IPS-15b (cell line): ENCODE measurements at regions not wholly inside any gene's neighbourhood (a gene's known extent, or its start where the extent isn't known, plus 50 kb on each side); places are given as distances from the start of the nearest gene placed in this dataset.

ENCODE experiments used
- H3K27me3 ChIP-seq: one replicate; pipeline ENCODE4 v1.6.1; 2013; ENCODE audit warnings: low read length; ENCODE audit not compliant: control insufficient read depth, insufficient read depth
- H3K36me3 ChIP-seq: one replicate; pipeline ENCODE4 v1.6.1; 2013; ENCODE audit warnings: low read length; ENCODE audit not compliant: control insufficient read depth, insufficient read depth
- H3K4me1 ChIP-seq: one replicate; pipeline ENCODE4 v1.6.1; 2013; ENCODE audit warnings: mild to moderate bottlenecking, low read length; ENCODE audit not compliant: control insufficient read depth, insufficient read depth
- H3K4me3 ChIP-seq: one replicate; pipeline ENCODE4 v1.5.1; 2013; ENCODE audit warnings: low read depth, low read length
- H3K9ac ChIP-seq: one replicate; pipeline ENCODE4 v1.6.1; 2013; ENCODE audit warnings: low read depth, mild to moderate bottlenecking, low read length
- H3K9me3 ChIP-seq: one replicate; pipeline ENCODE4 v1.6.1; 2013; ENCODE audit warnings: mild to moderate bottlenecking, low read length; ENCODE audit not compliant: control insufficient read depth, insufficient read depth

DNA sequence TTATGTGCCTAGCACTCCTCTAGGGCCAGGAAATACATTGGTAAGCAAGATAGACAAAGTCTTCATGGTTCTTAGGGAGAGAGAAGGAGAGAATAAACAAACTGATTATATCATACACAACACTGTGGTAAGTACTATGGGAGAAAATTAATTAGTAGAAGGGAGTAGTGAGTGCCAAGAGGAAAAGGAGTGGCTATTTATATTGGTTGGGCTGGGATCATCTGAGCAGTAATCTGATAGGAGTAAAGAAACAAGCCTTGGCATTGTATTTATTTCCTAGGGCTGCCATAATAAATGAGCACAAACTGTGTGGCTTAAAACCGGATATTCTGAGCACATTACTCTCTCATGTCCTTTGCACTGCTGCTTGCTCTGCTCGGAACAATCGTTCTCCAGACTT lies 158.1 kb upstream of the PHF14 start:
- no peak overlapping the region for H3K4me3 ChIP-seq
- no peaks in the 10 kb centered on the region for H3K36me3 ChIP-seq
- no peaks in the 10 kb centered on the region for H3K27me3 ChIP-seq
- no peaks in the 10 kb centered on the region for H3K9me3 ChIP-seq
- no peaks in the 10 kb centered on the region for H3K4me1 ChIP-seq
- no peak overlapping the region for H3K9ac ChIP-seq

DNA sequence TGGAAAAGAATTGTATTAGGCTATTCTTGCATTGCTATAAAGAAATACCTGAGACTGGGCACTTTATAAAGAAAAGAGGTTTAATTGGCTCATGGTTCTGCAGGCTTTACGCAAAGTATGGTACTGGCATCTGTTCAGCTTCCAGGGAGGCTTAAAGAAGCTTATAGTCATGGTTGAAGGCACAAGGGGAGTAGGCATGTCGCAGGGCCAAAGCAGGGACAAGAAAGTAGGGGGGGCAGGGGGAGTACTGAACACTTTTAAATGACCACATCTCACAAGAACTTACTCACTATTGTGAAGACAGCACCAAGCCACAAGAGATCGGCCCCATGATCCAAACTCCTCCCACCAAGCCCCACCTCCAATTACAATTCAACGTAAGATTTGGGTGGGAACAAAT lies 152.5 kb upstream of the PHF14 start:
- Histone ChIP-seq H3K4me3 (no peak overlapping the region), H3K9me3 (no peaks in the 10 kb centered on the region), H3K9ac (no peak overlapping the region), H3K4me1 (no peaks in the 10 kb centered on the region), H3K27me3 (no peaks in the 10 kb centered on the region), H3K36me3 (no peaks in the 10 kb centered on the region)

DNA sequence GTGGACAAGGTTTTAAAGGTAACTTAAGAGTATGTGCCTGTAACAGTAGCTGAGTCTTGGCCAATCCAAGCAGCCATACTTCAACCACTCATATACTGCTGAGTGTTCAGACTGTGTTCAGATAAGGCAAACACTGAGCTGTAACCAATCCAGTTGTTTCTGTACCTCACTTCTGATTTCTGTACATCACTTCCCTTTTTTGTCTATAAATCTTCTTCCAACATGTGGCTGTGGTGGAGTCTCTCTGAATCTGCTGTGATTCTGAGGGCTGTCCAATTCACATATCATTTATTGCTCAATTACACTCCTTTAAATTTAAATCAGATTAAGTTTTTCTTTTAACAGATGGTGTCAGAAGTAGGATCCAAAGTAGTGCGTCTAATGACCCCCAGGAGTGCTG lies 149.5 kb upstream of the PHF14 start:
- no peaks in the 10 kb centered on the region for H3K36me3 ChIP-seq
- no peak overlapping the region for H3K9ac ChIP-seq
- no peaks in the 10 kb centered on the region for H3K4me1 ChIP-seq
- H3K27me3 ChIP-seq, result no peaks in the 10 kb centered on the region
- no peak overlapping the region for H3K4me3 ChIP-seq
- no peaks in the 10 kb centered on the region for H3K9me3 ChIP-seq

DNA sequence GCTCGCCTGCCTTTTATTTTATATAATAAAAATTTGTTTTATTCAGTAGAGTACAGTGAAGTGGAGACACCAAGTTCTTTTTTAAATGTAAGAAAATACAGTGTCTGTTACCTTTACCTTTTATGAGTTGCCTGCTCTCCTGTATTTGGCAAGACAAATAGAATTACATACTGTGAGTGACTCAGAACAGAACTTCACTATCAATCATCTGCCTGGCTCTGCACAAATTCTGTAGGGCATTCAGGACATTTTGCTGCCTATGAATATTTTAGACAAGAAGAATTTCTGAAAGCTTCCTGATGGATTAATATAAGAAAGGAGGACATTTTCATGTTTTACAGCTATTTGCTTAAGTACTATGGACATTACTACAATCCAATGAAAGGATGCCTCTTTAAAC lies 135.4 kb upstream of the PHF14 start:
- H3K36me3 ChIP-seq, result no peaks in the 10 kb centered on the region
- no peaks in the 10 kb centered on the region for H3K27me3 ChIP-seq
- H3K9ac ChIP-seq, result no peak overlapping the region
- no peaks in the 10 kb centered on the region for H3K4me1 ChIP-seq
- no peaks in the 10 kb centered on the region for H3K9me3 ChIP-seq
- H3K4me3 ChIP-seq, result no peak overlapping the region

DNA sequence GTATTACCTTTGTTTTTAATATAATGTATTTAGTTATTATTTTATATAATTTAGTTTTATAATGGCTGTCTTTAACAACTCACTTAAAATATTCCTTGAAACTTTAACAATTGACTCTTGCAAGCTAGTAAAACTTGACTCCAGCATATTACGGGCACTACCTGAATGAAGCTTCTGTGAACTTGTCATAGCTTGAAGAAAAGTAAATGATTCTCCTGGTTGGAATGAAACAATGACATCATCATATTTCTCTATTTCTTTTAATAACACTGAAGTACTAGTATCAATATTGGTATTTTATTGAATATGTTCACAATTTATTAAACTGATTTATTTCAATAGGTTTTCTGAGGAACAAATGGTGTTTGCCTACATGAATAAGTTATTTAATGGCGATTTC lies 128.4 kb upstream of the PHF14 start:
- Histone ChIP-seq H3K9ac (no peak overlapping the region), H3K27me3 (no peaks in the 10 kb centered on the region), H3K4me3 (no peak overlapping the region), H3K4me1 (no peaks in the 10 kb centered on the region), H3K36me3 (no peaks in the 10 kb centered on the region), H3K9me3 (no peaks in the 10 kb centered on the region)

DNA sequence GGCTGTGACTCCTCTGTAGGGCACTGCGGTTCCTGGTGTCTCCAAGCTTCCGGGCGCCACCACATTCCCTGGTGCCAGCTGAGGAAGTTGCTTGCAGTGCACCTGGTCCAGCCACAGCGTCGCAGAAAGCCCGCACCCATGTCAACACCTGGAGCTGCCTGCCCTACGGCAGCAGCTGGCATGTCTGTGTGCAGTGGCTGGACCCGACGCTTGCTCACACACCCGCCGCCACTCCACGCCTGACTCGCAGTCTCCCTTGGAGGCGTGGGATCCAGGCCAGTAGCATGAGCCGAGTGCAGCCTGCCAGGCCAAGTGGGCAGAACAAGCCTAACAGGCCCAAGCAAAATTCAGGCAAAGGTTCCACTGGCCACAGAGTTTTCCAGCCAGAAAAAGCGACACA lies 118.1 kb upstream of the PHF14 start:
- no peak overlapping the region for H3K9ac ChIP-seq
- no peaks in the 10 kb centered on the region for H3K9me3 ChIP-seq
- H3K4me3 ChIP-seq, result no peak overlapping the region
- H3K36me3 ChIP-seq, result no peaks in the 10 kb centered on the region
- no peaks in the 10 kb centered on the region for H3K27me3 ChIP-seq
- peaks cover 2% of the 10 kb centered on the region for H3K4me1 ChIP-seq

DNA sequence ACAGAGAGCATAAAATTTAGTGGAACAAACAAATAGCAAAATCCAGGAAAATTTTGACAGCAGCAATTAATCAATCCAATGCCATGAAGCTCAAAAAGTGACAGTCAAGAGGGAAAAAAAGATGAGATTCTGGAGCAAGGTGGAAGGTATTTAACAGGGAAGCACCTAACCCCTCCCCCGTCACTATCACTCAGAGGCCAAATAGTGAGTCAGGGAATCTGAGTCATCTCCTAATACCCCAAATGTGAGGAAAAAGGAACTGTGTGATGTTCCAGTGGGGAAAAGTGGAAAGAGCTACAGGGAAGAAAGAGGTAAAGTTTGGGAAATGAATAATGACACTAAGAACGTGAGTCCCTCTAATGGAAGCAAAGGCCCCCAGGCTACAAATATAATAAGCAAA lies 113.2 kb upstream of the PHF14 start:
- H3K9ac ChIP-seq, result no peak overlapping the region
- H3K36me3 ChIP-seq, result no peaks in the 10 kb centered on the region
- H3K4me1 ChIP-seq, result peaks cover 5% of the 10 kb centered on the region
- H3K9me3 ChIP-seq, result no peaks in the 10 kb centered on the region
- H3K27me3 ChIP-seq, result no peaks in the 10 kb centered on the region
- no peak overlapping the region for H3K4me3 ChIP-seq

DNA sequence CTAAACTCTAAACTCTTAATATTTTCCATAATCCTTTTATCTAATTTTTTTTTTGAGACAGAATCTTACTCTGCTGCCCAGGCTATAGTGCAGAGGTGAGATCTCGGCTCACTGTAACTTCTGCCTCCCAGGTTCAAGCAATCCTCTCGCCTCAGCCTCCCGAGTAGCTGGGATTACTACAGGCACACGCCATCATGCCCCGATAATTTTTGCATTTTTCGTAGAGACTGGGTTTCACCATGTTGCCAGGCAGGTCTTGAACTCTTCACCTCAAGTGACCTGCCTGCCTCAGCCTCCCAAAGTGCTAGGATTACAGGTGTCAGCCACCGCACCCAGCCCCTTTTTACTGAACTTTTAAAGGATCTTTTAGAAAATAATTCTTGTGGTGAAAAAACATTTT lies 110.2 kb upstream of the PHF14 start:
- Histone ChIP-seq H3K36me3 (no peaks in the 10 kb centered on the region), H3K4me3 (no peak overlapping the region), H3K9me3 (no peaks in the 10 kb centered on the region), H3K9ac (no peak overlapping the region), H3K27me3 (no peaks in the 10 kb centered on the region), H3K4me1 (peaks cover 5% of the 10 kb centered on the region)

DNA sequence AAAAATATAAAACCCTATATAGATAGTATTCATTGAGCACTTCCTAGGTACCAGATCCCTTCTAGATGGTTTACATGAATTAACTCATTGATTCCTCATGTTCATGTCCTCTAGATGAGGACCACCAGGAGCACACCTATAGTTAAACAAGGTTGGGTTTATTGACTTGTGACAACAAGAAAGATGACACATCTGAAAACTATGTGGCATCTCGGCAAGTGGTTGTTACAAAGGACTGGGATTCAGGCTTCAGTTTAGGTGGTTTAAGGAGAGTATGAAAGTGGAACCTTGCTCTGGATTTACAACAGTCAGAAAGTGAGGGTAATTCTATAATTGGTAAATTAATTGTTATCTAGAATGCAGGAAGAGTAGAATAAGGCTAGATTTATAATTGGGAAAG lies 99.0 kb upstream of the PHF14 start:
- H3K4me3 ChIP-seq, result no peak overlapping the region
- no peaks in the 10 kb centered on the region for H3K9me3 ChIP-seq
- H3K9ac ChIP-seq, result no peak overlapping the region

DNA sequence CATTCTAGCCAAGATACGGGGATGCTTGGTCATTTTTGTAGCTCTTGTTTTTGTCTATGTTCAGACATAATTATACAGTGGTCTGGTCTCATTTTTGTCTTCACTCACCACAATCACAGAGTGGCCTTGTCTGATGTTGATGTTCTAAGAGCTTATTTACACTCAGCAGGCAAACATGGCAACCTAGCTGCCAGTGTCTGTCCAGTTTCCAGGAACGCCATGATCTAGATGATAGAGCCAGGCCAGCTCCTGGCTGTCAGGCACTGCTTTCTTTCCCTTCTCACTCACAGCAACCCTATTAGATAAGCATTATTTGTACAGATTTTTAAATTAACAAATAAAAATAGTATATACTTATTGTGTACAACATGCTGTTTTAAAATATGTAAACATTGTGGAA lies 98.6 kb upstream of the PHF14 start:
- Histone ChIP-seq H3K36me3 (no peaks in the 10 kb centered on the region), H3K4me3 (no peak overlapping the region), H3K27me3 (no peaks in the 10 kb centered on the region), H3K4me1 (no peaks in the 10 kb centered on the region), H3K9ac (no peak overlapping the region), H3K9me3 (no peaks in the 10 kb centered on the region)

More for the DNA sequence above, 99.0 kb upstream of the PHF14 start:
- no peaks in the 10 kb centered on the region for H3K4me1 ChIP-seq
- no peaks in the 10 kb centered on the region for H3K36me3 ChIP-seq
- no peaks in the 10 kb centered on the region for H3K27me3 ChIP-seq

DNA sequence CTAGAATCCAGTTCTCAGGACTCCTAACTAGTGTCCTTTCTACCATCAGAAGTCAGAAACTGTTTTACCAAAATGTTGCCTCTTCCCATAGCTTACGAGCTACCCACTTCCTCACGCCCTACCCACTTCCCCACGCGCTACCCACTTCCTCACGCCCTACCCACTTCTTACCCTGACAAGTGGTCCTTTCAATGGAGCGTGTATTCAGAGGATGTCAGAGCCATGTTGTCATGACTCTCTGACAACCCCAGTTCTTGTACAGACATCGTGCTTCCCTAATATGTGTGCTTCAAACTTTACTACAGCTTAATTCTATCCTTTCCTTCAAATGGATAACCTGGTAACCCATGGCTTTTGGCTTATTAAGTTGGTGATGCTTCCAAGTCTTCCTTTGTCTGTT lies 84.8 kb upstream of the PHF14 start:
- Histone ChIP-seq H3K9ac (no peak overlapping the region), H3K4me3 (no peak overlapping the region), H3K9me3 (no peaks in the 10 kb centered on the region), H3K4me1 (no peaks in the 10 kb centered on the region), H3K36me3 (no peaks in the 10 kb centered on the region), H3K27me3 (no peaks in the 10 kb centered on the region)

DNA sequence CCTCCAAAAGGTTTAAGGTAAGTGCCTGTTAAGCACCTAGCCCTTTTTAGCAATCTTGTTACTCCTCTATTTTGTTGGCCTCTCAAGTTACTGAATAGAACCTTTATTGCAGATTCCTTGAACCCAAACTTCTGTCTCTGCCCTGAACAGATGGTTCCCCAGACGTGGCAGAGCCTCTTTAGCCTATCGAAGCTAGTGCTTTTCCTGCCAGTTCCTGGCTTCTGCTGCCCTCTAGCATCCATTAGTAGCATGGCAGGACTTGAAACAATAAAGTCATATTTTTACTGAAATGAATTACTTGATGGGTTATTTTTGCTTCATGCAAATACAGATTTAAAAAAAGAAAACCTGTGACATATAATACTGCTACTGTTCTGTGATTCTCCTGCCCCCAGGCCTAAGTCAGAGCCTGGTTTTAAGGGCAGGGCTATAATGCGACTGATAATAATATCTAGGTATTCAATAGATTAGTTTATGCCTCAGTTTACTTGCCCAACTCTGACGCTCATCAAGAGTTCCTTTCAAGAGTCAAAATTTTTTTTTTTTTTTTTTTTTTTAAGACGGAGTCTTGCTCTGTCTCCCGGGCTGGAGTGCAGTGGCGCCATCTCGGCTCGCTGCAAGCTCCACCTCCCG lies 84.3 kb upstream of the PHF14 start:
- no peaks in the 10 kb centered on the region for H3K36me3 ChIP-seq
- H3K9ac ChIP-seq, result no peak overlapping the region
- H3K4me1 ChIP-seq, result no peaks in the 10 kb centered on the region
- H3K9me3 ChIP-seq, result no peaks in the 10 kb centered on the region
- H3K4me3 ChIP-seq, result no peak overlapping the region
- no peaks in the 10 kb centered on the region for H3K27me3 ChIP-seq
